ENCODE measurements at regions not wholly inside any gene's neighbourhood (a gene's known extent, or its start where the extent isn't known, plus 50 kb on each side); places are given as distances from the start of the nearest gene placed in this dataset.

- no peak for TF ChIP-seq CTCF (IDR thresholded peaks at IDR 0.05; ENCODE audit: poor library complexity)
- no peak for TF ChIP-seq EZH2 (IDR thresholded peaks at IDR 0.05; ENCODE audit: borderline replicate concordance)
- no peak for TF ChIP-seq EZH2phosphoT487 (IDR thresholded peaks at IDR 0.05; ENCODE audit: low read depth, severe bottlenecking, unreplicated experiment)
Measured at GRCh38 chr5:89951876-89952275, 457.7 kb downstream of the CETN3 start.
